Prostate gland (tissue), 2 donors: ENCODE measurements at regions not wholly inside any gene's neighbourhood (a gene's known extent, or its start where the extent isn't known, plus 50 kb on each side); places are given as distances from the start of the nearest gene placed in this dataset.

Experiments
- POLR2A ChIP-seq: fragments of 450-650 bp; IDR thresholded peaks from one replicate; pipeline ENCODE4 v1.6.1; 2016; ENCODE audit warnings: antibody characterized with exemption, mild to moderate bottlenecking
- POLR2AphosphoS5 ChIP-seq: sonication (generic); formaldehyde crosslinking; IDR thresholded peaks from one replicate; pipeline ENCODE4 v1.6.1; 2017; ENCODE audit warnings: antibody characterized with exemption
- TF ChIP-seq, protein P1 (sequence below), 4 experiments: fragments of 200-600 bp in 2 of 4; fragments of 450-650 bp in 2 of 4; sonication (generic) in 2 of 4; IDR thresholded peaks; 1 replicate in 3 of 4; 2 replicates in 1 of 4; pipeline ENCODE4 v1.5.1; 2016 to 2019; ENCODE audit warnings: antibody characterized with exemption in 4 of 4, mild to moderate bottlenecking in 2 of 4, moderate library complexity in 2 of 4

DNA sequence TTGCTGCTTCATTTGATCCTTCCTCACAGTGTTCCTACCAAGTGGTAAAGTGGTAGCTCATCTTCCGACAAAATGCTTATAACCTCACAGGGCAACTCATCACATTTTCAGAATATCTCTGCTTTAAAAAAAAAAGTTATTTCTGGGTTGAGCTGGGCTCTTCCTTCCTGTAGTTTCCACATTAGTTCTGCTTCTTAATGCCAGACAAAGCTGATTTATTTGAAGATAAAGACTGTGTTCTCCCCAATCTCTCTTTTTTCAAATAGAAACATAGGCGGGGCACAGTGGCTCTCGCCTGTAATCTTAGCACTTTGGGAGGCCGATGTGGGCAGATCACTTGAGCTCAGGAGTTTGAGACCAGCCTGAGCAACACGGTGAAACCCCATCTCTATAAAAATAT, 273.1 kb downstream of the ACTL7B start:
- TF ChIP-seq, protein P1, sequence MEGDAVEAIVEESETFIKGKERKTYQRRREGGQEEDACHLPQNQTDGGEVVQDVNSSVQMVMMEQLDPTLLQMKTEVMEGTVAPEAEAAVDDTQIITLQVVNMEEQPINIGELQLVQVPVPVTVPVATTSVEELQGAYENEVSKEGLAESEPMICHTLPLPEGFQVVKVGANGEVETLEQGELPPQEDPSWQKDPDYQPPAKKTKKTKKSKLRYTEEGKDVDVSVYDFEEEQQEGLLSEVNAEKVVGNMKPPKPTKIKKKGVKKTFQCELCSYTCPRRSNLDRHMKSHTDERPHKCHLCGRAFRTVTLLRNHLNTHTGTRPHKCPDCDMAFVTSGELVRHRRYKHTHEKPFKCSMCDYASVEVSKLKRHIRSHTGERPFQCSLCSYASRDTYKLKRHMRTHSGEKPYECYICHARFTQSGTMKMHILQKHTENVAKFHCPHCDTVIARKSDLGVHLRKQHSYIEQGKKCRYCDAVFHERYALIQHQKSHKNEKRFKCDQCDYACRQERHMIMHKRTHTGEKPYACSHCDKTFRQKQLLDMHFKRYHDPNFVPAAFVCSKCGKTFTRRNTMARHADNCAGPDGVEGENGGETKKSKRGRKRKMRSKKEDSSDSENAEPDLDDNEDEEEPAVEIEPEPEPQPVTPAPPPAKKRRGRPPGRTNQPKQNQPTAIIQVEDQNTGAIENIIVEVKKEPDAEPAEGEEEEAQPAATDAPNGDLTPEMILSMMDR (IDR thresholded peaks at IDR 0.05): no peak
- TF ChIP-seq POLR2A: no peak
- TF ChIP-seq POLR2AphosphoS5: no peak
